ENCODE measurements at regions not wholly inside any gene's neighbourhood (a gene's known extent, or its start where the extent isn't known, plus 50 kb on each side); places are given as distances from the start of the nearest gene placed in this dataset.

DNA sequence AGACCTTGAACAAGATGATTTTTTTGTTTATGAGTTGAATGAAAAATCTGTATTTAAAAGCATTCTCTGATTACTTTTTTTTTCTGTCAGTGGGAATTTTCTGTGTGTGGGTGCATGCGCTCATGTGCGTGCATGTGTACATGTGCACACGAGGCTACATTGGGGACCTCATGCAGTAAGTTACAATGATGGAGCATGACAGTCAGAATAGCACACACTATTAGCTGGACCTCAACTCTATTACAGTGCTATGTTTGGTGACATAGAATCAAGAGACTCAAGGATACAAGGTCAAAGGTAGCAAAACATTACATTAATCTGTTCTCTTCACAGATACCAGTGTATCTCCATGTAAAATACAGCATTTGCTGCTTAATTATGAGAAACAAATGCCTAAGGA is 276.8 kb upstream of the FIGN start (continued):
- no peak for TF ChIP-seq TAF1 (IDR thresholded peaks at IDR 0.05; ENCODE audit: low read depth, low read length)
- TF ChIP-seq YY1 (IDR thresholded peaks at IDR 0.05; ENCODE audit: low read depth, low read length), result no peak
- no peak for TF ChIP-seq ATF3 (IDR thresholded peaks at IDR 0.05; ENCODE audit: insufficient read depth, low read depth, low read length)
- no peak for TF ChIP-seq RFX5 (IDR thresholded peaks at IDR 0.05; ENCODE audit: borderline replicate concordance, low read depth, low read length)
- TF ChIP-seq GABPA (IDR thresholded peaks at IDR 0.05; ENCODE audit: borderline replicate concordance, insufficient read depth, low read length), result no peak
- TF ChIP-seq TBP (IDR thresholded peaks at IDR 0.05; ENCODE audit: low read depth, low read length), result no peak
- no peak for TF ChIP-seq RBBP5 (IDR thresholded peaks at IDR 0.05; ENCODE audit: borderline replicate concordance, low read depth, low read length)
- no peak for TF ChIP-seq EGR1 (IDR thresholded peaks at IDR 0.05; ENCODE audit: borderline replicate concordance, low read depth, low read length)
- TF ChIP-seq CEBPB (IDR thresholded peaks at IDR 0.05; ENCODE audit: low read depth, low read length), result no peak
- no peak for TF ChIP-seq SIX5 (IDR thresholded peaks at IDR 0.05; ENCODE audit: low read depth, low read length)
- TF ChIP-seq TAF7 (optimal IDR thresholded peaks at IDR 0.05; ENCODE audit: borderline replicate concordance, low read depth, low read length), result no peak
- no peak for TF ChIP-seq CTBP2 (IDR thresholded peaks at IDR 0.05; ENCODE audit: borderline replicate concordance, insufficient read depth, insufficient read length, low read length)
- TF ChIP-seq RAD21 (IDR thresholded peaks at IDR 0.05 in 1 of 2, conservative IDR thresholded peaks at IDR 0.05 in 1 of 2; ENCODE audit: low read depth in 2 of 2, low read length in 2 of 2), result no peak
- TF ChIP-seq RNF2 (IDR thresholded peaks at IDR 0.05; ENCODE audit: borderline replicate concordance, low read depth, low read length, missing control alignments, poor library complexity, severe bottlenecking), result no peak
- no peak for TF ChIP-seq EP300 (IDR thresholded peaks at IDR 0.05; ENCODE audit: borderline replicate concordance in 1 of 2, low read depth in 2 of 2, low read length in 2 of 2)
- no peak for TF ChIP-seq NRF1 (IDR thresholded peaks at IDR 0.05; ENCODE audit: low read depth, low read length)
- no peak for TF ChIP-seq FOSL1 (IDR thresholded peaks at IDR 0.05; ENCODE audit: insufficient read depth, low read depth, low read length)
- TF ChIP-seq SP2 (IDR thresholded peaks at IDR 0.05; ENCODE audit: low read length), result no peak

All from H1 (cell line).